Endodermal cell (in vitro differentiated cells): ENCODE measurements at regions not wholly inside any gene's neighbourhood (a gene's known extent, or its start where the extent isn't known, plus 50 kb on each side); places are given as distances from the start of the nearest gene placed in this dataset.

Source experiments
- DNase-seq: peaks from one replicate; pipeline ENCODE4 v3.0.0-alpha.2; 2017
- H3K27ac ChIP-seq: 2 replicates; pipeline ENCODE4 v1.5.1; 2013; ENCODE audit warnings: mild to moderate bottlenecking, low read depth, low read length, moderate library complexity
- H3K27me3 ChIP-seq: 2 replicates; pipeline ENCODE4 v1.6.1; 2013; ENCODE audit warnings: mild to moderate bottlenecking, low read length, moderate library complexity; ENCODE audit not compliant: insufficient read depth, control insufficient read depth, poor library complexity, severe bottlenecking
- H3K36me3 ChIP-seq: 2 replicates; pipeline ENCODE4 v1.7.0; 2013; ENCODE audit warnings: mild to moderate bottlenecking, low read length, moderate library complexity; ENCODE audit not compliant: control insufficient read depth, insufficient read depth
- H3K4me1 ChIP-seq: one replicate; pipeline ENCODE4 v1.7.0; 2013; ENCODE audit warnings: low read length; ENCODE audit not compliant: control insufficient read depth, insufficient read depth
- H3K4me3 ChIP-seq: 2 replicates; pipeline ENCODE4 v1.5.1; 2013; ENCODE audit warnings: mild to moderate bottlenecking, low read length, moderate library complexity
- H3K9ac ChIP-seq: 2 replicates; pipeline ENCODE4 v1.6.1; 2013; ENCODE audit warnings: mild to moderate bottlenecking, low read length, moderate library complexity; ENCODE audit not compliant: poor library complexity, severe bottlenecking; ENCODE audit errors: extremely low read depth
- H3K9me3 ChIP-seq: 2 replicates; pipeline ENCODE4 v1.6.1; 2013; ENCODE audit warnings: mild to moderate bottlenecking, low read length, moderate library complexity; ENCODE audit not compliant: control insufficient read depth
- H3K27ac Mint-ChIP-seq: 2 replicates; pipeline ENCODE4 v1.8.0; 2020; ENCODE audit warnings: mixed read lengths
- H3K27me3 Mint-ChIP-seq: 2 replicates; pipeline ENCODE4 v1.8.0; 2021; ENCODE audit warnings: mild to moderate bottlenecking, mixed read lengths; ENCODE audit not compliant: insufficient read depth
- H3K36me3 Mint-ChIP-seq: 2 replicates; pipeline ENCODE4 v1.8.0; 2020; ENCODE audit warnings: low read depth, mixed read lengths
- H3K4me1 Mint-ChIP-seq: 2 replicates; pipeline ENCODE4 v1.8.0; 2020; ENCODE audit warnings: mixed read lengths
- H3K4me3 Mint-ChIP-seq: 2 replicates; pipeline ENCODE4 v1.8.0; 2020; ENCODE audit warnings: mild to moderate bottlenecking, moderate library complexity, mixed read lengths
- H3K9me3 Mint-ChIP-seq: 2 replicates; pipeline ENCODE4 v1.8.0; 2020; ENCODE audit warnings: mild to moderate bottlenecking, mixed read lengths
- WGBS, 2 experiments: methylation state at CpG; one replicate each; pipeline versions ENCODE4 v1.1.5 to v1.1.7; 2013; ENCODE audit warnings: missing lambda C conversion rate in 2 of 2, mixed read lengths in 1 of 2; ENCODE audit not compliant: insufficient coverage in 1 of 2, insufficient read length in 1 of 2; 5-methylcytosine and 5-hydroxymethylcytosine counted together
- TF ChIP-seq, protein P1 (sequence below): fragments of 200-600 bp; sonication (generic); conservative IDR thresholded peaks from 2 replicates; pipeline ENCODE4 v1.5.0; 2021; ENCODE audit warnings: antibody characterized with exemption, mild to moderate bottlenecking

- Histone ChIP-seq H3K27ac (no peak overlapping the region), H3K27me3 (no peaks in the 10 kb centered on the region), H3K36me3 (no peaks in the 10 kb centered on the region), H3K9me3 (no peaks in the 10 kb centered on the region), H3K4me1 (no peaks in the 10 kb centered on the region), H3K9ac (no peak overlapping the region), H3K4me3 (no peak overlapping the region)
- Mint-ChIP-seq H3K9me3 (no peaks in the 10 kb centered on the region), H3K4me3 (no peak overlapping the region), H3K36me3 (no peaks in the 10 kb centered on the region), H3K4me1 (no peaks in the 10 kb centered on the region), H3K27me3 (no peaks in the 10 kb centered on the region), H3K27ac (no peak overlapping the region)
- WGBS, 2 experiments, result 83 to 87% methylated on average over 6 to 7 of the region's 7 CpGs
- peak; percentile 76 for DNase-seq
- TF ChIP-seq, protein P1, sequence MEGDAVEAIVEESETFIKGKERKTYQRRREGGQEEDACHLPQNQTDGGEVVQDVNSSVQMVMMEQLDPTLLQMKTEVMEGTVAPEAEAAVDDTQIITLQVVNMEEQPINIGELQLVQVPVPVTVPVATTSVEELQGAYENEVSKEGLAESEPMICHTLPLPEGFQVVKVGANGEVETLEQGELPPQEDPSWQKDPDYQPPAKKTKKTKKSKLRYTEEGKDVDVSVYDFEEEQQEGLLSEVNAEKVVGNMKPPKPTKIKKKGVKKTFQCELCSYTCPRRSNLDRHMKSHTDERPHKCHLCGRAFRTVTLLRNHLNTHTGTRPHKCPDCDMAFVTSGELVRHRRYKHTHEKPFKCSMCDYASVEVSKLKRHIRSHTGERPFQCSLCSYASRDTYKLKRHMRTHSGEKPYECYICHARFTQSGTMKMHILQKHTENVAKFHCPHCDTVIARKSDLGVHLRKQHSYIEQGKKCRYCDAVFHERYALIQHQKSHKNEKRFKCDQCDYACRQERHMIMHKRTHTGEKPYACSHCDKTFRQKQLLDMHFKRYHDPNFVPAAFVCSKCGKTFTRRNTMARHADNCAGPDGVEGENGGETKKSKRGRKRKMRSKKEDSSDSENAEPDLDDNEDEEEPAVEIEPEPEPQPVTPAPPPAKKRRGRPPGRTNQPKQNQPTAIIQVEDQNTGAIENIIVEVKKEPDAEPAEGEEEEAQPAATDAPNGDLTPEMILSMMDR, result peak; percentile 80
These were observed 227.9 kb upstream of the PRSS58 start for GRCh38 chr7:142485617-142486226.

GRCh38 chr7:142483659-142484317, 225.9 kb upstream of the PRSS58 start:
- Histone ChIP-seq H3K4me3 (no peak overlapping the region), H3K9me3 (no peaks in the 10 kb centered on the region), H3K27ac (no peak overlapping the region), H3K27me3 (no peaks in the 10 kb centered on the region), H3K4me1 (no peaks in the 10 kb centered on the region), H3K36me3 (no peaks in the 10 kb centered on the region), H3K9ac (no peak overlapping the region)
- H3K4me3 Mint-ChIP-seq, result no peak overlapping the region
- 82 to 100% methylated on average over 1 to 5 of the region's 5 CpGs for WGBS, 2 experiments
- TF ChIP-seq, protein P1, result peak; percentile 51
- no peaks in the 10 kb centered on the region for H3K9me3 Mint-ChIP-seq
- peak; percentile 52 for DNase-seq
- no peaks in the 10 kb centered on the region for H3K4me1 Mint-ChIP-seq
- no peaks in the 10 kb centered on the region for H3K27me3 Mint-ChIP-seq
- H3K36me3 Mint-ChIP-seq, result no peaks in the 10 kb centered on the region
- no peak overlapping the region for H3K27ac Mint-ChIP-seq

DNA sequence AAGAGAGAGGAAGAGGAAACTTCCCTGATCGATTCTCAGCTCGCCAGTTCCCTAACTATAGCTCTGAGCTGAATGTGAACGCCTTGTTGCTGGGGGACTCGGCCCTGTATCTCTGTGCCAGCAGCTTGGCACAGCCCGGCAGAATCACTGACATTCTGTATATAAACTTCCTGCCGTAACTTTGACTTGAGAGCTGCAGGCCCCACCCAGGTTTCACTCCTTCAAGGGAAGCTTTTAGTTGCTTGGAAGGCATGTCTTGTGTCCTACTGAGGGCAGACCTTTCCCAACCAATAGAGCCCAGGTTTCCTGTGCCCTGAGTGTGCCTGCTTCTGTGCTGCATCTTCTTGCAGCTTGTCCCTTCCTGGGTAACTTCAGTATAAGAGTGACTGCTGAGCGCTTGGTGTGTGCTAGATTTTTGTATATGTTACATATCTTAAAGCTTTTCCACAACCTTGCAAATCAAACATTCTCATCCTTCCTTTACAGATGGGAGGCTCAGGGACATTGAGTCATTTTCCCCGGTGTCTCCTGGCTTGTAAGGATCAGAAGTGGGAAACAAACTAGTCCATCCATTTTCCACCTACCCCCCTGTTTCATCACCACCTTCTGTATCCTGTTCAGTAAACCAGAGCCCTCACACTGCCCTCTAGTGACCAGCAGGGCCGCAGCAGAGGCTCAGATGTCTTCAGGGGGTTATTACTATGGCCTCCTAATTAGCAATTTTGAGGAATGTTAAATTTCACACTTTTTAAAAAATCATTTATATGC, 225.2 kb upstream of the PRSS58 start:
- WGBS, 2 experiments, result 76 to 83% methylated on average over 6 to 8 of the region's 9 CpGs
- Mint-ChIP-seq H3K27me3 (no peaks in the 10 kb centered on the region), H3K9me3 (no peaks in the 10 kb centered on the region), H3K36me3 (no peaks in the 10 kb centered on the region), H3K27ac (no peak overlapping the region), H3K4me1 (no peaks in the 10 kb centered on the region), H3K4me3 (no peak overlapping the region)
- Histone ChIP-seq H3K4me3 (no peak overlapping the region), H3K9me3 (no peaks in the 10 kb centered on the region), H3K4me1 (no peaks in the 10 kb centered on the region), H3K36me3 (no peaks in the 10 kb centered on the region), H3K27ac (no peak overlapping the region), H3K9ac (no peak overlapping the region), H3K27me3 (no peaks in the 10 kb centered on the region)
- TF ChIP-seq, protein P1, result peak; percentile 89
- peak; percentile 83 for DNase-seq
